H54 (cell line): ENCODE measurements at regions not wholly inside any gene's neighbourhood (a gene's known extent, or its start where the extent isn't known, plus 50 kb on each side); places are given as distances from the start of the nearest gene placed in this dataset.
A peak's percentile ranks its signal among the peaks of the same experiment; 100 is the strongest.

Source experiments
- DNase-seq: peaks from one replicate; pipeline ENCODE4 v3.0.0; 2011; ENCODE audit warnings: low spot score, mixed read lengths; ENCODE audit not compliant: insufficient read length
- FAIRE-seq: peaks from 3 replicates; lab custom pipeline; 2011; peaks lifted over from hg19 to GRCh38; lab: Jason Lieb, UNC
- POLR2A ChIP-seq: IDR thresholded peaks from 2 replicates; pipeline ENCODE4 v1.6.1; 2011; ENCODE audit warnings: low read depth, mild to moderate bottlenecking, low read length

- DNase-seq (no peak), FAIRE-seq (no peak)
- no peak for TF ChIP-seq POLR2A
Measured at GRCh38 chr11:33646629-33647028, 54.0 kb downstream of the C11orf91 start.

DNA sequence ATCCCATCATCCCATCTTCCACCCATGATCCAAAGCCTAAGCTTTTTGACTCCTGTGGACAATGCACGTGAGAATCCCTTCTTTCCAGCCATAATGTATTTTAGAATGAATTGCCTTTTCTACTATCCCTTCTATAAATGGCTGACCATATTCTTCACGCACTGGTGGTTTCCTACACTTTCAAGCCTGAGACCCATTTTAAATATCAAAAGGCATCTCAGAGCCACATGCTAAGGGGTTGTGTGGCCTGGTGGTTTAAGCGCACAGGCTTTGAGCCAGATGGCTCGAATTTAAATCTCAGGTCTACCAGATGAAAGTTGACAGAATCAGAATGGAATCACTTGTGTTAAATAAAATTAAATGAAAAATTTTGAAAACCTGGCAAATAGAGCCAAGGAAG, 54.5 kb downstream of the C11orf91 start:
- DNase-seq = no peak
- no peak for TF ChIP-seq POLR2A
- no peak for FAIRE-seq

- FAIRE-seq = no peak
- DNase-seq = no peak
- no peak for TF ChIP-seq POLR2A
Measured at GRCh38 chr11:33645686-33646085, 54.9 kb downstream of the C11orf91 start.

- FAIRE-seq = no peak
- no peak for DNase-seq
- no peak for TF ChIP-seq POLR2A
Measured at GRCh38 chr11:33643167-33643824, 57.3 kb downstream of the C11orf91 start.

DNA sequence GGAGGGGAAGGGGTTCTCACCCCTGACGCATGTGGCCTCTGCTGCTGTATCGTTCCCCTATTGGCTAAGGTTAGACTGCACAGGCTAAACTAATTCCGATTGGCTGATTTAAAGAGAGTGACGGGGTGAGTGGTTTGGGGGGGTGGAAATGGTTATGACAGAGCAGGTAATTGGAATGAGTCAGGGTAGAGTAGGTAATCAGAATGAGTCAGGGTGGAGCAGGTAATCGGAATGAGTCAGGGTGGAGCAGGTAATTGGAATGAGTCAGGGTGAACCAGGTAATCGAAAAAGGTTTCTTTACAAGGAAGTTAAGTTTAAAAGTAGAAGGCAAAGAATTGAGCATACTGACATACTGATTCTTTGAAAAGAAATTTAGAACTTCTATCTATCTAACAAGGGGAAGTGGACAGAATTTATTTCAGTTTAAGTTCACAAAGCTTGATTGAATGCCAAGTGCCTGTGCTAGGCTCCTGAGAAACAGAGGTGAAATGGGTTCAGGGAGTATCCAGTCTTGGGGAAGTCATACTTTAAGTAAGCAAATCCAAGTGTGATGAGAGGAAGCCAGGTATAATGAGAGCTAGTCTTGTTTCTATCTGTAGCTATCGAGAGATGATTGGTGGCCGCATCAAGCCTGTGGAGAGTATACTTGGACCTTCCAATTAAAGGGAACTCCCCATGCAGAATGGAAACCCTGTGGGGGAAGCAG, 58.0 kb downstream of the C11orf91 start:
- no peak for TF ChIP-seq POLR2A
- FAIRE-seq = no peak
- no peak for DNase-seq

DNA sequence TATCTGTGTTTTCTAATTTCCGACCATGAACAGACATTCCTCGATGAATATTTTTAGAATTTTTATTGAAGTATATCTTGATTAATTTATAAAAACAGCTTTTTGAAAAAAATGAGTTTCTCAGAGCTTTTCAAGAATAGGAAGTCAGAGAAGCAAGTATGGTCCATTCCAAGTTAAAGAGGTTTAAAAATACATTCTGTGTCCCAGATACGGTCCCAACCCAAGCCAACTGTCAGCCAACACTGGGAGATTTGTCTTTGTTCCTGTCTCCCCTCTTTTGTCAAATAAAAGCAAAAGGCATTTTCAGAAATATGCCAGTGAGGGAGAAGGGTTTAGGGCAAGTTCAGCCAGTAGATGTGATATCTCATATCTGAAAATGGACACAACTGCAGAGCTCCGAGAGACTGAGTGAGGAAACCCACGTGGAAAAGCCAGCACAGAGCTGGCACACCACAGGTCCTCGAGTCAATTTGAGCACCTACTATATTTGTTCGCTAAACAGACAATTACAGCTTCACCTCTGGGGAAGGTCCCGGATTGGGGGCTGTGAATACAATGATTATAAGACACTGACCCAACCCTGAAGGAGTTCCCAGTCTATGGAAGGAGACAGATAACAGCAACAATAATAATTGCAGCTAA, 59.8 kb downstream of the C11orf91 start:
- no peak for TF ChIP-seq POLR2A
- FAIRE-seq = no peak
- no peak for DNase-seq

- FAIRE-seq (no peak), DNase-seq (no peak)
- TF ChIP-seq POLR2A = no peak
Measured at GRCh38 chr11:33638608-33639007, 62.0 kb downstream of the C11orf91 start.

- FAIRE-seq (no peak), DNase-seq (no peak)
- no peak for TF ChIP-seq POLR2A
Measured at GRCh38 chr11:33636104-33636503, 64.5 kb downstream of the C11orf91 start.

DNA sequence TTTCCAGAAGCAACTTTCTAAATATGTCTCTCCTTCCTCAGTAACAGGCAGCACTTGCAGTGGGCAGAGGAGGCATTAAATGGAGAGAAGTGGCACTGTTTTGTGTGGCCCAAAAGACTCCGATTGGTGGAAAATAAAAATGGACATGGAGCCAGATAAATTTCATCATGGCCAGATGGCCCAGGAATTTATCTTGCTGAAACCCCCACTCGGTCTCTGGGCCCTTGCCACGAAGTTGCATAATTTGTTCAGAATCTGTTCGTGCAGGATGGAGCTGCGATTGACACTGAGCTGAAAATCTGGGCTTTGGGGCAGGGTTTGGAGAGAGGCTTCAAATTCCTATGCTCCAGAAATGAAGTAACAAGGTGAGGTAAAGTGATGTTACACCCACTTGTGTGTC, 65.5 kb downstream of the C11orf91 start:
- FAIRE-seq = no peak
- TF ChIP-seq POLR2A = no peak
- DNase-seq = no peak

DNA sequence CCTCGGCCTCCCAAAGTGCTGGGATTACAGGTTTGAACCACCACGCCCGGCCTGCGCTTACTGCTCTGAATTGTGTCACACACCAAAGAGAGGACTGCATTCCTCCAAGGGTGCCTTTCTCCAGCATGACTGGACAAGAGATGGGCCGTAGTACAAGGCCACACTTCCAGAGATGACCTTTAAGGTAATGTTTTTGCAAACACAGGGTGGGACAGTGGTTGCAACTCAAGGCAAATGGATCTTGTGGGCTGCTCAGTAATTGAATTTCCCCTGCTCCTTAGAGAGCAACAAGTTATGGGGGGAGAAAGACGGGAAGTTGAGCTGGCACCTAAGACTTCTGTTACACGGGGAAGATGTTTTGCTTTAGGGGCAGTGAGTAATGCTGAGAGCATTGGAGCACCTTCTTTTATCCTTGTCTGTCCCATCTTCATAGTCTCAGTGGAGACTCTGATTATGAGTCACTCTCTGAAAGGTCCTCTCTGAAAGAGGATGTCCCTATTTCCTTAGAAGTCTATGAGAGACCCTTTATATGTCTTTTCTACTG, 66.3 kb downstream of the C11orf91 start:
- no peak for FAIRE-seq
- DNase-seq = peak; percentile 26
- no peak for TF ChIP-seq POLR2A

- FAIRE-seq (no peak), DNase-seq (peak; percentile 45)
- no peak for TF ChIP-seq POLR2A
Measured at GRCh38 chr11:33633251-33634003, 67.2 kb downstream of the C11orf91 start.

DNA sequence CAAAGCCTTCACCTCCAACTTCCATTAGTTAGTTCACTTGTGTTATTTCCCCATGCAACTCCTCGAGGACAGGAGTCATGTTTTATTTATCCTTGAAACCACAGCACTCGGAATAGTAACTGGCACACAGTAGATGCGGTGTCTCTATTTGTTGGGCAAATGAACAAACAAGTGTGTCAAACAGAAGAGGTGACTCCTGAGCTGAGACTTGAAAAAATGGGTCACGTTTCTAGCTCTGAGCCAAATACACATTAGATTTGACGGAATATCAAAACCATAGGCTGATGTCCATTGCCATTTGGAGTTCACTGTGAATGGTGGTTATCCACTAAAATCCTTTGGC, 68.9 kb downstream of the C11orf91 start:
- FAIRE-seq = no peak
- no peak for TF ChIP-seq POLR2A
- DNase-seq = no peak

DNA sequence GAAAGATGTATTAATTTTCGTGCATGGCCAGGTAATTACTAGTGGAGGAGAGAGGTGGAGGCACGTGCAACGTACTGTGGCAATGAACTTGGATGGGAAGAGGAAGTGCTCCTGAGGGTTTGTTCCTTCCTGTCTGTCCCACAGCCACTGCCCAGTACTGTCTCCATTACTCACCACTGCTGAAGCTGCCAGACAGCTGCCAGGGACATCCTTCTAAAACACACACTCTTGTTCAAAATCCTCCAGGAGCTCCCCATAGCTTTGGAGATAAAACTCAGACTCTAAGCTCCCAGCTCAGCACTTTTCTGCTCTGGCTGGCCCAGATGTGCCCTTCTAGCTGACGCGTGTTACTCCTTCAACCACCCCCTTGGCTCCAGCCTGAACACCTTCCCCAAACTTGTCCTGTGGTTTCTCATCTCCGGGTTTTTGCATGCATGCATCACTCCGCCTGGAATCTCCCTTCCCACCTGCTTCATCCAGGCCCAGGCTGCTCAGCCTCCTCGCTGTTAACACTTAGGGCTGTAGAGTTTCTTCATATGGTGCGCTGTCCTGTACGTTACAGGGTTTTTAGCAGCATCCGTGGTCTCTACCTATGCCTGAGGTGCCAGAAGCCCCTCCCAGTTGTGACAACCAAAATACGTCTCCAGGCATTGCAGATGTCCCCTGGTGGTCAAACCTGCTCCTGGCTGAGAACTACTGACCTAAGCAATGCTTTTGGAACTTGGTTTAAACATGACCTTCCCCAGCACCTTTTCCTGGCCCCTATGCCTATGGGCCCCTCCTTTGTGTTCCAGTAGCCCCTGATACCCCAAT, 69.5 kb downstream of the C11orf91 start:
- DNase-seq (no peak), FAIRE-seq (no peak)
- no peak for TF ChIP-seq POLR2A

DNA sequence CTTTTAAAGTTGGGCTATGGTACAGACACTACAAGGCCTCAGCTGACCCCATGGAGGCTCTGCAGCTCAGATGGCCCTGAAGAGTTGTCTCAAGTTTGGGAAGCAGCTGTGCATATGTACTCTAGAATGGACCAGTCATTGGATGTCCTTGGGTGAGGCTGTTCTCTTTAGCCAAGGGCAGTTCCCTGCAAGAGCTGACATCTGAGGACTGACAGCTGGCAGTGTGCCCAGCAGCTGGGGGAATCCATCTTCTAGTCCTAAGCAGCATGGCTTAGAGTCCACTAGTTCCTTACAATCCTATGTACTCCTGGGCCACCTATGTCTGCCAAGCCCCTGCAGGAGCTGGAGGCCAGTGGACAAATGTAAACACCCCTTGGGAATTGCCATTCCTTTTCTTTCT, 76.5 kb downstream of the C11orf91 start:
- no peak for FAIRE-seq
- no peak for DNase-seq

More for the DNA sequence above, 76.5 kb downstream of the C11orf91 start:
- no peak for TF ChIP-seq POLR2A
